NOMO-1 (cell line): ENCODE measurements at regions not wholly inside any gene's neighbourhood (a gene's known extent, or its start where the extent isn't known, plus 50 kb on each side); places are given as distances from the start of the nearest gene placed in this dataset.

ENCODE experiments used
- DNase-seq, 2 experiments: peaks; one replicate each; lab custom pipeline; 2025; ENCODE audit not compliant: unreplicated experiment in 2 of 2; lab: John Stamatoyannopoulos, UW

- no peak for DNase-seq
Measured at GRCh38 chr4:71691416-71692073, 92.3 kb downstream of the GC start.

DNA sequence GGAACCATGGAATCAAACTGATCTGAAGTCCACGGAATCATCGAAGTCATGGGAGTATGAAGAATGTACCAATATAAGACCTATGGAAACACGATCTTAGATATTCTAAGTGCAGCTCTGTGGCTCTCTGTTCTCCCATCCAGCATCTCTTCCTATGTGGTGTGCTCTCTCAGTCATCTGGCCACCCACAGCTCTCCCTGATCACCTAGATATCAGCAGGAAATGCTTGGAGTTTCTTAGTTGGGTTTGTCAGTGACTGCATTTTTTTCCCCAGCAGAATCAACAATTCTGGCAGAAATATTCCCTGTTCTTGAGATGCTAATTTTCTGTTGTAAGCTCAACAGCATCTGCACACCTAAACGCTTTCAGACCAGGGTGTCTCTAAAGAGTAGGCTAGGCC, 94.1 kb downstream of the GC start:
- no peak for DNase-seq

- no peak for DNase-seq
Measured at GRCh38 chr4:71687056-71687455, 96.8 kb downstream of the GC start.

GRCh38 chr4:71685975-71686374, 97.9 kb downstream of the GC start:
- DNase-seq, result no peak

- no peak for DNase-seq
Measured at GRCh38 chr4:71683309-71683708, 100.6 kb downstream of the GC start.

DNA sequence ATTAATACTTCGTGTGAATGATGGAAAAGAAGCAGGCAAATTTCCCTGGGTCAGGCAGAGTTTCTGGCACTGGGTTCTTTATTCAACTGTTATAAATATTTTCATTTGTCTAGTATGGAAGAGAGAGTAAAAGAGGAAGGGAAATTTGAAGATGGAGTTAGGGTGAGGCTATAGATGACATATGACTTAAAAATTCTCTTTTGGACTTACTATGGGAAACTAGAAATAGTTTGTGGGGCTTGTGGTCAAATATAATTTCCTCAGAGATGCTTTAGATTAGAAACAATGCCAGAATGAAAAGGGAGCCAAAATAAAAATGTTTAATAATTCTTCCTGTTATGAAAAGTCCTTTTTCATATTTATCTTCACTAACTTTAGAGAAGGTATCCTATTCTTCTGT, 103.2 kb downstream of the GC start:
- DNase-seq, result no peak

DNA sequence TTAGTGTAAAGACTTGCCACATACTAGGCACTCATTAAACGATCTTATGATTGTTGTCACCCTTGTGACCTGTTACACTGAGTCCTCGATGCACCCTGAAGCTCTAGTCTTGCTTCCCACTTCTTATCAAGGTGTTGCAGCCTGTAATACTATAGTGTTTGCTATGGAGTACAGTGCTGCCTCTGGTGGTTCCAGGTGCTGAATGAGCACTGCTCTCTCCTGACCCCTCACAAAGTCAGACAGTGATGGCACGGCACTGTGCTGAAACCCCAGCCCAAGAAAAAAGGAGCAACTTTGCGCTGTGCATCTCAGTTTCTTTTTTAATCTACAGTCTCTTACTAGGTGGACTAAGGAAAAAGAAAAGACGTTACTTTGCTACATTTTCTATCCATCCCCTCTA, 106.3 kb downstream of the GC start:
- DNase-seq, result no peak

GRCh38 chr4:71669291-71669690, 114.6 kb downstream of the GC start:
- DNase-seq, result no peak

- DNase-seq, result no peak
Measured at GRCh38 chr4:71665358-71665757, 118.5 kb downstream of the GC start.

- DNase-seq, result no peak
Measured at GRCh38 chr4:71664366-71664765, 119.5 kb downstream of the GC start.

- DNase-seq, result no peak
Measured at GRCh38 chr4:71663780-71664179, 120.1 kb downstream of the GC start.

DNA sequence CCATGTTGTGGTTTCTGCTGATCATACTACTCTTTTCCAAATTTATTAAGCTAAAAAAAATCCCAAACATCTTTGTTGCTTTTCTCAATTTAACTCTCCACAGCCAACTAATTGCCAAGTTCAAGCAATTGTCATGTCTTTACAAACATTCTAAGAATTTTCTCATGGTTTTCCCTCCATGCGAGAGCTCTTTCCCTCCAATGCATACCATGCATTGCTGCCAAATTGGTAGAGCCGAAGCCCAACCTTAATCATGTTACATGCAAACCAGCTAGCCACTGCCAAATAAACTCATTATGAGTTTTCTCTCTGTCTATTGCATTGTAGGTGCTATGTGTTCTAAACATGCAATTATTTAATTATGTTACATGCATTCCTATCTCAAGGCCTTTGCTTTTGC, 123.9 kb downstream of the GC start:
- DNase-seq, result no peak

DNA sequence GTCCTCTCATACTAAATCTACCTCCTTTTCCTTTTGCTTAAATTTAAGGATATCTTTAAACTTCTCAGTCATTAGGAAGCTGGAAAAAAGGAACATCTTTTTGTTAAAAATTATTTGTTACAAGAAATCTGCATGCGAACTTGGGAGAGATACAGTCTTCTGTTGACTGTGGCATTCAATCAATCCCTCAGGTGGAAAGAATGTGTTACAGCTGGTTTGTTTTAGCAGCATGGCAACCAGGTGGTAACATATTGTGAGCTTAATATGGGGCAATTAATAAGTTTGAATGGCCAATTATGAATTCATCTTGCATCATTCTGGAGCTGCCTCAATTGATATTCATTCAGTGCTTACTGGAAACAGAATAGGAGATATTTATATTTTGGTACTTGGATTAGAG, 135.0 kb downstream of the GC start:
- DNase-seq, result no peak

- no peak for DNase-seq
Measured at GRCh38 chr4:71648448-71648847, 135.4 kb downstream of the GC start.

GRCh38 chr4:71639380-71639779, 144.5 kb downstream of the GC start:
- no peak for DNase-seq

DNA sequence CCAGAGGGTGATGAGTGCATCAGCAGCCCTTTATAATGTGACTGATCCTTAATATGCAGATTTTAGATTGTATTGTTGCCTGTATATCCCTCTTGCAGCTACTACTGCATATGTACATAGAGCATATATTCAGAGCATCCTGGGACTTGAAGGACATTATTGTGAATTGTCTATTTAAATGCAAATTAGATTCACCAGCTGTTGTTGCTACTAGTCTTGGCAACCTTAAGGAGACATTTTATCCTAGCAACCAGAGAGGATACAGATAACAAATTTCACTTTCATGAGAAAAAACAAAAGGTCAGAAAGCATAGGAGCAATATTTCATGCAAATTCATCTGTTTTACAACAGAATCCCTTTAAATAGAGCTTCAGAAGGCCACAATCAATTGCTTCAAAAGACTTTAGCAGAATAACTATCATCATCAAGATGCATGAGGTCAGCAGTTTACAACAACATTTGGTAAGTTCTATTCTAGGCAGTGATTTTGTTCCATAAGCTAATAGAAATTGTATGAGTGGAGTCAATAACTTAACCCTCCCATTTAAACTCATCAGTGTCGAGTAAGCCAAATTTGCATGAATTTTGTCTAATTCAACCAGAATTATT, 148.6 kb downstream of the GC start:
- no peak for DNase-seq

DNA sequence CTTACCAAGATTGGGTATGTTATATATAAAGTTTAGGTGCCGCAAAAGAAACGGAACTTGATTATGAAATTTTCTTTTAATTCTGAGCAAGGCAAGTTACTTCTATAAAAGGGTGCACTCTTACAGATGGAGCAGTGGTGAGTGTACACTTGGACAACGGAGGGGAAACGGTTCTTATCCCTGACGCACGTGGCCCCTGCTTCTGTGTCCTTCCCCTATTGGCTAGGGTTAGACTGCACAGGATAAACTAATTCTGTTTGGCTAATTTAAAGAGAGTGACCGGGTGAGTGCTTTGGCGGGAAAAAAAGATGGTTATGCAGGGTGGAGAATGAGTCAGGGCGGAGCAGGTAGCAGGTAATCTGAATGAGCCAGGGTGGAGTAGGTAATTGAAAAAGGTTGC, 149.5 kb downstream of the GC start:
- peak in 1 of 2 experiments; percentile 4 for DNase-seq

DNA sequence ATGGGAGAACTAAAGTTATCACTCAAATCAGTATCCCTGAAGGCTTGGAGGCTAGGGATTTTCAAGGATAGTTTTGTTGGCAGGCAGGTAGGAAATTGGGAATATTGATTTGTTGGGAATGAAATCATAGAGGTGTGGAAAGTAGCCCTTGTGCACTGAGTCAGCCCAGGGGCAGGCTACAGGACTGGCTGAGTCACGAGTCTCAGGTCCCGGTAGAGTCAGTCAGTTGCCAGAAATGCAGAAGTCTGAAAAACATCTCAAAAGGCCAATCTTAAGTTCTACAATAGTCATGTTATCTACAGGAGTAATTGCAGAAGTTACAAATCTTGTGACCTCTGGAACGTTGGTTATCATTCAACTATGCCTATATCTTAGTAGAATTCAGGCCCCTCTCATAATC, 153.1 kb downstream of the GC start:
- DNase-seq, result no peak

- no peak for DNase-seq
Measured at GRCh38 chr4:71625005-71625404, 158.9 kb downstream of the GC start.
